ENCODE measurements at regions not wholly inside any gene's neighbourhood (a gene's known extent, or its start where the extent isn't known, plus 50 kb on each side); places are given as distances from the start of the nearest gene placed in this dataset.
"Not testable (repeated sequence)": the region's sequence is repeated elsewhere in the genome, so short reads cannot be mapped to it uniquely, and the experiment has no call there.

DNA sequence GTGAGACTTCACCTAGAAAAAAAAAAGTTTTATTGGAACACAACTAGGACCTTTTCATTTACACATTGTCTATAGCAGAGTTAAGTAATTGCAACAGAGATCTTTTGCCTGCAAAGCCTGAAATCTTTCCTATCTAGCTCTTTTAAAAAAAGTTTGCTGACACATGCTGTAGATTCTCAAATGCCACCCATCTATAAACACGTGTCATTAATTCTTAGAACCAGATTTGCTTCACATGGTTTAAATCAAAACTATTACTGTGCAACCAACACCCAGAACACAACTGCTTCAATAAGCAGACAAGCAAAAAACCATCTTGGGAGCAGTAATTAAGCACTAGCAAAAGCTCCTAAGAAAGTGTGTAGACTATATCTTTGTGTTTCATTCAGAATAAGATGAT is 55.0 kb downstream of the OXSM start:
- DNase-seq (ENCODE audit: low read depth) = no peak

DNA sequence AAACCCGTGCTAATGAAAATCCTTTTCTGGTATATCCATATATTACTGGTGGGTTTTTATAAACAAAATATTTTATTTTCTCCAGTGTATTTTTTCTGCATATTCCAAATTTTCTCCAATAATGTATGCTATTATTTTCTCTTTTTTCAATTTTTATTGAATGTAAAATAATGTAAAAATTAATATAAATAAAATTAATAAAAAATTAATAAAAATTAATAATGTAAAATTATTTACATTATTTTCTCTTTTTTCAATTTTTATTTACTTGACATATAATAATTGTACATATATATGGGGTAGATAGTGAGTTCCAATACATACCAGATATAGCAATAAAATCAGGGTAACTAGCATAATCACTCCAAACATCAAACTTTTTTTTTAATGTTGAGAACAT is 56.4 kb downstream of the OXSM start:
- DNase-seq (ENCODE audit: low read depth) = no peak

DNA sequence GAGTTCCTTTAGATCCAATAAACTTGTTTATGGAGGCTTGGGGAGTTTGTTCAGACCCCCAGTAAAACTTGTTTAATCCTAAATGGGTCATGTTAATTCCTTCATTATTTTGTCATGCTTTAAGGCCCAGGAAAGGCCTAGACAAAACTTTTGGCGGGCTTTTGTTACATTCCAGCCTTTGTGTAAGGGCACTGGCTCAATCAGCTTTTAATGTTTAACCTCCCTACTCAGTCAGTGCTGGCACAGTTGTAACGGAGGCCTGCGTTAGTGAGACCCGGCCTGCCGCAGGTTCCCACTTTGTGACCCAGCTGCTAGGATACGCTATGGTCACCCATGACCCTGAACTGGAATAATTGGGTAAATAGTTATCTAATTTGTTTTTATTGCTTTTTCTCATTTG is 59.2 kb downstream of the OXSM start:
- DNase-seq (ENCODE audit: low read depth) = no peak

DNA sequence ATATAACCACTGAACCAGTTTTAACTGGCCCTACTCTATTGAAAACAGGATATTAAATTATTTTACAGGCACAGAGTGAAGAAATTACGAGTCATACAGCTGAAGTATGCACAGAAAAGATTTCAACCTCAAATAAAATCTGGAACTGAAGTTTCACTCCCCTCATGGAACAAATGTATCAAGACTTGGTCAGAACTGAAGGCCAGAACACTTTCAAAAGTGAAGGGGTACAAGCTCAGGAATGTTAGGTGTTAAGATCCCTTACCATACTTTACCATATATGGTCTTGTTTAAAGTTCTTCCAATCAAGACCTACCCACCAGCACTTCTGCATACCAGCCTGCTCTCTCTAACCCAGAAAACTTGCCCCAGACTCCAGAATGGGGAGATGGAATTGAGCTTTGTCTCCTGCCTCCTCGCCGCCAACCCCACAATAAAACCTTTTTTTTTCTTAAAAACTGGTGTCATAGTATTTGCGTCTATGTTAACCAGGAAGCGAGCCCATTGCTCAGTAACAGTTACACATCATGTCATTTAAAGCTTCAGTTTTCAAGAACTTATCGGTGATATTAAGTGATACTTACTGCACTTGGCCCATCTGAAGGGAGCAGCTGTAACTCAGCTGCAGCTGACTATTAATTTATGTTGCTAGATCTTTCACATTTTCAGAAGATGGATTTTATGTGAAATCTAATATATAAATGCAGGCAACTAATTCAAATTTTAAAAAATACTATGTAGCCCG is 59.9 kb downstream of the OXSM start:
- DNase-seq (ENCODE audit: low read depth) = no peak

DNA sequence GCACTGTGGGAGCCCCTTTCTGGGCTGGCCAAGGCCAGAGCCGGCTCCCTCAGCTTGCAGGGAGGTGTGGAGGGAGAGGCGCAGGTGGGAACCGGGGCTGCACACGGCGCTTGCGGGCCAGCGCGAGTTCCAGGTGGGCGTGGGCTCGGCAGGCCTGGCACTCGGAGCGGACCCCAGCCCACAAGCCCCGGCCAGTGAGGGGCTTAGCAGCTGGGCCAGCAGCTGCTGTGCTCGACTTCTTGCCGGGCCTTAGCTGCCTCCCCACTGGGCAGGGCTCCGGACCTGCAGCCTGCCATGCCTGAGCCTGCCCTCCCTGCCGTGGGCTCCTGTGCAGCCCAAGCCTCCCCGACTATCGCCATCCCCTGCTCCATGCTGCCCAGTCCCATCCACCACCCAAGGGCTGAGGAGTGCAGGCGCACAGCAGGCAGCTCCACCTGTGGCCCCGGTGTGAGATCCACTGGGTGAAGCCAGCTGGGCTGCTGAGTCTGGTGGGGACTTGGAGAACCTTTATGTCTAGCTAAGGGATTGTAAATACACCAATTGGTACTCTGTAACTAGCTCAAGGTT is 61.9 kb downstream of the OXSM start:
- not testable (repeated sequence) for DNase-seq (ENCODE audit: low read depth)

DNA sequence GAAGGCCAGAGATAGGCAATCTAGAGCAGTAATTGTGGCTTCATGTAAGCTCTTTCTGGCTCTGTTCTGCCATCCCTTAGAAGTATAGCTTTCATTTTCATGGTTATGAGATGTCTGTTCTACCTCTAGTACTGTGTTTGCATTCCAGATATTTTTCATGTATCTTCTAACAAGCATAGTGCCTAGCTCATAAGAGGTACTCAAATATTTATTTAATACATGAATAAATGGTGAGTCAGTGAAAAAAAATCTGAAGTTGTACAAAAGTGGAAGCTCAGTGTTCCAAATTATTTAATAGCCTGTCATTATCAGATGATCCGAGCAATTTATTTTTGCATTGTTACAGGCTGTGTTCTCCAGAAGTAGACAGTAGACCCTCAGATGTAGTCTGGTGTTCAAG is 64.3 kb downstream of the OXSM start:
- no peak for DNase-seq (ENCODE audit: low read depth)

- DNase-seq (ENCODE audit: low read depth) = no peak
Measured at GRCh38 chr3:25854635-25855034, 64.7 kb downstream of the OXSM start.

- DNase-seq (ENCODE audit: low read depth) = no peak
Measured at GRCh38 chr3:25855266-25855784, 65.4 kb downstream of the OXSM start.

GRCh38 chr3:25856902-25857518 is 67.1 kb downstream of the OXSM start:
- DNase-seq (ENCODE audit: low read depth) = no peak

- no peak for DNase-seq (ENCODE audit: low read depth)
Measured at GRCh38 chr3:25861566-25861965, 71.7 kb downstream of the OXSM start.

- DNase-seq (ENCODE audit: low read depth) = no peak
Measured at GRCh38 chr3:25863011-25863415, 73.1 kb downstream of the OXSM start.

DNA sequence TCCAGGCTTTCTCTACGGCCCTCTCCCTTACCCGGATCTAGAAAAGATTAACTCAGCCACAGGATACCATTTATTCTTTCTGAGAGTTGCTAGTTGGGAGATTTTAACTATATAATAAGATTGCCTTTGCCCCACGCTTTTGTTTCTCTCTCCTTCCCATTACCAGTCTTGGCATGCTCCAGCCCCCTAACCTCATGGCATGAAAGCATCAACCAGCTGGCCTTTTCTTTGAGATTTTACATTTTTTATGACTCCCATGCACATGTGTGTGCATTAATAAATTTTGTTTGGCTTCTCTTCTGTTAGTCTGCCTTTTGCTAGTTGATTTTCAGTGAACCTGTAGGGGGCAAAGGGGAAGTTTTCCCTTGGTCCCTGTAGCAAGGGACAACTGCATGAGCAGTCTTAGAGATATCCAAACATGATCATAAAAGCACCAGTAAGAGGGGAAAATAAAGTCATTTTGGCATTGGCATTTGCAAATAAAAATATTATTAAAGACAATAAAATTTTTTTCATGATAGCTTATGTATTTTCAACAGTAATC is 73.6 kb downstream of the OXSM start:
- DNase-seq (ENCODE audit: low read depth) = no peak

DNA sequence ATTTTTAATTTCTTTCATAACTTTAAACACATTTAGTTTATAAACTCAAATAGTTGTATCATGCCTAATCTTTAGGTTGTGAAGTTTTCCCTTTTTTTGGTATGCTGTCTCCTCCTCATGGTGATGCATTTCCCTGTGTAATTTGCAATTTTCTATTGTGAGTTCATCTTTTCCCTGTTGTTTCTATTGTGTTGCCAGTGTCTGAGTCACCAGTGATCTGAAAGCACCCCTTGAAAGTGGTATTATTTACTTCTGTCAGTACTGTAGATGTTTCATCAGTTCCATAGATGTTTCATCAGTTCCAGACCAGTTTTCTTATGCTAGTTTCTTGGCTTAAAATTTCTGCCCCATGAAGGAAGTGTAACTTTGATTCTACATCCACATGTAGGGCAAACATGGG is 80.6 kb downstream of the OXSM start:
- no peak for DNase-seq (ENCODE audit: low read depth)

DNA sequence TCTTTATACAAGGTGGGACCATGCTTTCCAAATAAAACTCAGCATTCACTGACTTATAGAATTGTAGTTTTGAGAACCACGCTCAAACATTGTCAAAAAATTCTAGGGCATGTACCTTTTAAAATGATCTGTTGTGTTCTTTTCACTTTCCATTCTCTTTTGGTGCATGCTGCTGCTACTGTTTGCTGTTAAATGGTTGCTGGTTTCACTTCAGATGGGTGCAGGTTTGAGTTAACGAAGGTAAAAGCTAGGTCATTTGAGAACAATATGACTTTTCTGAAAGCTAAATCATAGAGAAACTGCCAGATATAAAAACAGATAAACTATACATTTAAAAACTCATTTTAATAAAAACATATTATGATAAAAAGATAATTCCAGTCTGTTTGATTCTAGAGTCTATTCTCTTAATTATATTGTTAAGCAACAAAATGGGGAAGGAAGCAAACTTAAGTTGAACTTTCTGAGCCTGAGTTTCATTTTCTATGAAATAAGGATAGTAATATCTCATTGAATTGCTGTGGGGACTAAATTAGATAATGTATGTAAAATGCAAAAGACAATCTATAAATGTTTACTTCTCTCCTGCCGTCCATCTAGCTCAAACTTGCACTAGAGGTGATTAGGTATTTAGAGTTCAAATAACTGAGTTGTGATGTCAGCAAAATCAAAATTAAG is 82.4 kb downstream of the OXSM start:
- no peak for DNase-seq (ENCODE audit: low read depth)

- no peak for DNase-seq (ENCODE audit: low read depth)
Measured at GRCh38 chr3:25883492-25883891, 93.6 kb downstream of the OXSM start.

GRCh38 chr3:25884981-25885380 is 95.1 kb downstream of the OXSM start:
- no peak for DNase-seq (ENCODE audit: low read depth)

- DNase-seq (ENCODE audit: low read depth) = no peak
Measured at GRCh38 chr3:25885544-25885943, 95.7 kb downstream of the OXSM start.

GRCh38 chr3:25887907-25888306 is 98.0 kb downstream of the OXSM start:
- no peak for DNase-seq (ENCODE audit: low read depth)

DNA sequence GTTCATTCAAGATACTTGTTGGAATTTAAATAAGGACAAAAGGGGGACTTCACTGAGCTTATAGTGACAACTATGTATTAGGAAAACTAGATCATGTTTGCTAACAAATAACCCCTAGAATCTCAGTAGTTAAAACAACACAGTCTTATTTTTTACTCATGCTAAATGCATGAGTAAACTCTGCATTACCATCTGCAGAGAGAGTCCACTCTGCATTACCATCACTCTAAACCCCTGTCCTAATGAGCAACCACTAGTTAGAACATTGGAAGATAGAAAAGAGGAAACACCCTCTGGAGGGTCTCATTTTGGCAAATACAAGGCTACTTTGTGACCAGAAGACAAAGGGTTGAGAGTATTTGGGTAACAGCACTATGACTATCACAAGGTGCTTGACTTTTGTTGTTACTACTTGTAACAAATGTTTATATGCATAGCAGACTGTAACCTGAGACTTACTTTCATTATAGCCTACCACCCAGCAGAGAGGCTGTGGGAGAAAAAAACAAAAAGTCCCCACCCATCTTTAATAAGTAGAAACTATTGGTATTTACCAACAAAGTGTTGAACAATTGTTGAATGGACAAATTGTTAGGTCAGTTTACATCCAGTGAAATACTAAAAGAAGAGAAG is 99.1 kb downstream of the OXSM start:
- DNase-seq (ENCODE audit: low read depth) = no peak

DNA sequence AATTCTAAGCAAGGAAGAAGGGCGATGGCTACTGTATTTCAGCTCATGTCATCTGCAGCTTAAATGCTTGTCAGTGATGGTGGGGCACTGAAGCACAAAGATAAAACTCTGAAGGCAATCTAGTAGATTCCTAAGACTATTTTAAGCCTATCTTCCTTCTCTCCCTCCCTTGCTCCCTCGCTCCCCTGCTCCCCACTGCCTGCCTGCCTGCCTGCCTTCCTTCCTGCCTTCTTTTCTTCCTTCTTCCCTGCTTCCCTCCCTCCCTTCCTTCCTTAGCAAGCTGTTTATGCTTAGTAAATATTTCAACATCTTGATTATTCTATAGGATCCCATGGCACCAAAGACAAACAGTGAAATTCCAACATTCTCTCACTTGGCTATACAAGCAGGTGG is 99.6 kb downstream of the OXSM start:
- no peak for DNase-seq (ENCODE audit: low read depth)

- DNase-seq (ENCODE audit: low read depth) = no peak
Measured at GRCh38 chr3:25894101-25894500, 104.2 kb downstream of the OXSM start.

DNA sequence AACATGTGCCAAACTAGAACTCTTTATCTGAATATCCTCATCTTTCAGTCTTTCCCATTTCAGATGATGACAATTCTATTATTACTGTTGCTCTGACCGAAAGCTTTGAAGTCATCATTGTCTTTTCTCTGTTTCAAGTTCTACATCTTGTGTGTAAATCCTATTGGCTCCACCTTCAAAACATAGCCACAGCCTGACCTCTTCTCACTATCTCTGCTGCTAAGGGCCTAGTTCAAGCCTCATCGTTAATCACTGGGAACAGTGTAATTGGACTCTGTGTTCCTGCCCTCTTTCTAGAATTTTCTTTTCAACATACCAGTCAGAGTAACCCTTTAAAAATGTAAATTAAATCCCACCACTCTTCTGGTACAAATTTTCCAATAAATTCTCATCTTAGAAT is 105.1 kb downstream of the OXSM start:
- no peak for DNase-seq (ENCODE audit: low read depth)
